NCI-H446 treated with DMSO at 0.1 percent for 48 hours (cell line): ENCODE measurements at regions not wholly inside any gene's neighbourhood (a gene's known extent, or its start where the extent isn't known, plus 50 kb on each side); places are given as distances from the start of the nearest gene placed in this dataset.

ENCODE experiments used
- DNase-seq: peaks from one replicate; lab custom pipeline; 2025; lab: John Stamatoyannopoulos, UW

DNA sequence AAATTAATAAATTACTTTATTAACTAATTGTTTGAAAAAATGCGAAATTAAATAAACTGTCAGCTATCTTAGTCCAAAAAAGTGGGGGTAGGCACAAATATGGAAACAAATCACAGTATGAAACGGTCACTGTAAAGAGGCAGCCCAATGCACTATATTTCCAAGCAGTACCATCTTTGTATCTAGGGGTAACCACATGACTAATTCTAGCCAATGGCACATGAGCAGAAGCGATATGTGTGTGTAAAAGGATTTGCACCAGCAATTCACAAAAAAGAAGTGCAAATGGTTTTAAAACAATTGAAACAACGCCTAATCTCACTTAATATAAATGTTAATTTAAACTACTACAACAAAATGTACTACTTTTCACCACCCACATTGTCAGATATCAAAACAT, 129.5 kb upstream of the PRNP start:
- no peak for DNase-seq

DNA sequence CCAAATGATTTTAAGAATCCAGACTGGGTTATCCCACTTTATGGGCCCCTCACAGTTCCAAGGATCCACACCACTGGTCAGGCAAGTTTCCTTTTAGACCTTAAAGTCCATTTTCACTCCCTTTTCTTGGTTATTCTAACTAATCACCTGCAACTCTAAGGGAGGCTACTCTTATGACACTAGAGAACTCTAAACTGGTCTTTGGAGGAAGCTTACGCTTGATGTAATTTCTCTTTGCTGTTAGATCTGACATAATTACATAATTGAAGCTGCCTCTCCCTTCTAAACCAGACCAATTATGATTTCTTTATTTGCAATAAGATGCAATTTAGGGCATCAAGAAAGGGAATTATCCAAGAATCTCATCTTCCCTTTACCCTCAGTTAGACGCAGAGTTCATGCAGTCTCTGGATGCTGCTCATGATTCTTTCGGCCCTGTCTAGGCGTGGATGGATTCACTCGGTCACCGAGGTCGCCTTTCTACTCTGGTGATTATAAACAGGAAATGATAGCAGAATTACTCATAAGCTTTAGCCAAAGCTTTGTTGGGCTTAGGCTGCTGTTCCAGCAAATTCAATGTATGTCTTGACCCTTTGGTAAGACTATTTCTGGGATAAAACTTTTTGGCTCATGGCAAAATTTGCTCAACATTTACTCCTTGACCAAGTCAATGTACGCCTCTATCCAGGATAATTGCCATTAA, 130.9 kb upstream of the PRNP start:
- no peak for DNase-seq

DNA sequence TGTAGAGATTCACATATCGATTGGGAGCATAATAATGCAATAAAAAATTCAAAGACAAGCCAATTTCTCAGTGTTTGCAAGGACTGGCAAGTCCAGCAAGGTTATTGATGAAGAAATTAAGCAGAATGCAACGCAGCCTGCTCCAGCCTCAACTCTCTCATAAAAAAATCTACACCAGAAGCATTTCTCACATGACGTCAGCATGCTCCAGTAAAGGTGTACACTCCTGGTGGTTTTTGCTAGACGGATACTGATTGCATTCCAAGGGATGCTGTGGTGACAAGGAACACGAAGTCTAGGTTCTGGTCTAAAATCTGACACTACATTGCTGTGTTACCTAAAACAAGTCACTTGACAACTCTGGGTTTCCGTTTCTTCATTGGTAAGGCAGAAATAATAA, 131.9 kb upstream of the PRNP start:
- DNase-seq = no peak

DNA sequence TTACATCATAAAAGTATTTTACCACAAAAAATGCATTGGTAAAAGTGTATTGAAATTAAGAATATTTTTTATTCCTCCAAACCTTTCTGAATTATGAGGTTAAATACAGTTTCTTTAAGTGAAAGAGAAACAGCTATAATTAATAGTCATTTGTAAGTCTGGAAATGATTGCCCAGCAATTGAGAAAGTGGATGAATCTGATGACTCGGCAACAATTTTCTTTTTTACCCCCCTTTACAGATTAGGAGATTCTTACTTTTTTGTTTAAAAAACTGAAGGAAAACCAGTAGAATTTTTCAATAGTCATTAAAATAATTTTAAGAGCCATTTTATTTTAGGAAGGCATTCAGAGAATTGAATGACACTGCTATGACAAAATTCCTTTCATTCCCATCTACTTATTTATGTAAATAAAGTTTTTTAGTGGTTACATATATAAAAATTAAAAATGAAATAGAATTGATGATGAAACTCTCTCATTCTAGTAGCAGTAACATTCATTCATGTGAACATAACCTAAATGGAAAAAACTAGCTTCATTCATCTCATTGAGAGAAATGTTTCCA, 134.1 kb upstream of the PRNP start:
- no peak for DNase-seq

DNA sequence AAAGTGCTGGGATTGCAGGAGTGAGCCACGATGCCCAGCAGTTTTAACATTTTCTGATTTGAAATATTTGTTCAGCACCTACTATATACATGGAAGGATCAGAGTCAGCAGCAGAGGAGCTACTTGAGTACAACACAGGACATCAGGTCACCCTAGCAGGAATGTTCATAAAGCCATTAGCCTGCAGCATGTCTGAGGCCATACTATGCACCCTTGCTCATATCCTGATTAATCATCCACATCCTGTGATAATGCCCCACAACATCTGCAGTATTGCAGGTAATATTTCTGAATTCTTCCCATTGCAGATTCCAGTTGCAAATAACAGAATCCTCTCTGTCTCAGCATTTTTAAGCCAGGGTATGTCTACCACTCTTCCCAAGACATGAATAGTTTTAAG, 135.5 kb upstream of the PRNP start:
- DNase-seq = no peak

DNA sequence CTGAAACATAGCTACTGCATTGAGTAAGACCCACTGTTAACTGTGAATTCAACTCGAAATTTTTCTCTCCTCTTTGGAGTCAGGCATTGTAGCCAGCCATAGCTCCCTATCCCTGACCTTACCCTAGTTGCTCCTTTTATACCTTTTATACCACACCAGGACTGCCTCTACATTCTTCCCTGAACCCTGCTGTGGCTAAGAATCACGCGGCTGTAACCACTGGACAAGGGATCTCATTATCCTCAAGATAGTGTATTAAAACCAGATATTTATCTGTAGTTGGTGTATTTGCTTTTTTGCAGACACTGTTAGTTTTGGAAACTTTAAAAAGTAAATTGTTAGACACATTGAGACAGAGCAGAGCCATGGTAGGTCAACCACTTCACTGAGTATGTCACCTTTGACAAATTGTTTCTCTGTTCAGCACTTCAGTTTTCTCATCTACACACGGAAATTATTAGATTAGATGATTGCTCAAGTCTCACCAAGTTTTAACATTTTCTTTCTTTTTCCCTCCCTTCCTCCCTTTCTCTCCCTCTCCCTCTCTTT, 136.5 kb upstream of the PRNP start:
- no peak for DNase-seq

DNA sequence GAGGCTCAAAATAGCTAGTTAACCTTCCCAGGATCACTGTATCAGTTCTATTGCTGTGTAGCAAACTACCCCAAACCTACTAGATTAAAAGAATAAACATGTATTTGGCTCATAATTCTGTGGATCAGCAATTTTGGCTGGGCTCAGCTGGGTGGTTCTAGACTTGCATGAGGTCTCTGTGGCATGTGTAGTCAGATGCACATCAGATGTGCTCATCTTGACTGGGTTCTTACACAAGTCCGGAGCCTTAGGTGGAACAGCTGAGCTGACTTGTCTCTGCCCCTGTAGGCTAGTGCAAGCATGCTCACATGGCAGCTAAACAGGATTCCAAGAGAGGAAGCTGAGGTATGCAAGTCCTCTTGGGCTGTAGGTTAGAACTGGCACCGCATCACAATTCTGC, 137.7 kb upstream of the PRNP start:
- DNase-seq = no peak

DNA sequence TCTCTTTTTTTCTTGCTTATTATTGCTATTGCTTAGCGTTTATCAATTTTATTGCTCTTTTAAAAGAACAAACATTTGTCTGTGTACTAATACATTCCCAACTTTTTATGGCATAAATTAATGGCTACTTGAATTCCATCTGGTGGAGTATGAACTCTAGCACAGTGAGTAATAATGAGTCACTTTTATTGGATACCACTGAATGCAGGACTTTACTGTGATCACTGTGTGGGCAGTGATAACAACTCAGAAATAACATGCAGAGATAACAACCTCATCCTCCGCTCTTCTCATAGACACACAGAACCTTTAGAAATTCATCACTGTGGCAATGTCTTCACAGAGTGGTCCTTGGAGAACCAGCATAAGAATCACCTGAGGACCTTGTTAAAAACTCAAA, 139.5 kb upstream of the PRNP start:
- DNase-seq = no peak

DNA sequence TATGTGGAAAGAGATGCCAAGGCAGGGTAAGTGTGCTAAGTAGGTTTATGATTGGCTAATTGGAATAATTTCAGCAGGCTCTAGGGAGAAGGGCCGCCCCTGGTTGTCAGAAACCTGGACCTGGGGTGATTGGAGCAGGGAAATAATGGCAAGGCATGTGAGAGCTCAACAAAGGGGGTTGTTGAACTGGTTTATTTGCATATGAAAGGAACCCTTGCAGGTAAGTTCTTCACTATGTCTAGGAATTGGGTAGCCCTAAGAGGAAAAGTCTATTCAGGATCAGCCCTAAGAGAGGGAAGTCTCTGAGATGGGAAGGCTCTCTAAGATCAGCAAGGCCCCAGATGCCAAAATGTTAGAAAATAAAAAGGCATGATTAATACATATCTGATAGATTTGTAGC, 139.9 kb upstream of the PRNP start:
- no peak for DNase-seq

DNA sequence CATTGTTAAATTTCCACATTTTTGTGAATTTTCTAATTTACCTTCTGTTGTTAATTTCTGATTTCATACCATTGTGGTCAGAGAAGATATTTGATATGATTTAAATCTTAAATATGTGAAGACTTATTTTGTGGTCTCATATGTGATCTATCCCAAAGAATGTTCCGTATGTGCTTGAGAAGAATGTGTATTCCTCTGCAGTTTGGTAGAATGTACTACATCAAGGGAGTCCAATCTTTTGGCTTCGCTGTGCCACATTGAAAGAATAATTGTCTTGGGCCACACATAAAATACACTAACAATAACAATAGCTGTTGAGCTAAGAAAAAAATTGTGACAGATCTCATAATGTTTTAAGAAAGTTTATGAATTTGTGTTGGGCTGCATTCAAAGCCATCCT, 140.7 kb upstream of the PRNP start:
- no peak for DNase-seq

DNA sequence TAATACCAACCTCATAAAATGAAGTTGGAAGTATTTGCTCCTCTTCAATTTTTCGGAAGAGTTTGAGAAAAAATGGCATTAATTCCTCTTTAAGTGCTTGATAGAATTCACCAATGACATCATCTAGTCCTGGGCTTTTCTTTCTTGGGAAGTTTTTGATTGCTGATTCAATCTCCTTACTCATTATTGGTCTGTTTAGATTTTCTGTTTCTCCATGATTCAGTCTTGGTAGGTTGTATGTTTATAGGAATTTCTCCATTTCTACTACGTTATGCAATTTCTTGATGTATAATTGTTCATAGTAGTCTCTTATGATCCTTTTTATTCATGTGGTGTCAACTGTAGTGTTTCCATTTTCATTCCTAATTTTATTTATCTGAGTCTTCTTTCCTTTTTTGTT, 141.5 kb upstream of the PRNP start:
- no peak for DNase-seq

DNA sequence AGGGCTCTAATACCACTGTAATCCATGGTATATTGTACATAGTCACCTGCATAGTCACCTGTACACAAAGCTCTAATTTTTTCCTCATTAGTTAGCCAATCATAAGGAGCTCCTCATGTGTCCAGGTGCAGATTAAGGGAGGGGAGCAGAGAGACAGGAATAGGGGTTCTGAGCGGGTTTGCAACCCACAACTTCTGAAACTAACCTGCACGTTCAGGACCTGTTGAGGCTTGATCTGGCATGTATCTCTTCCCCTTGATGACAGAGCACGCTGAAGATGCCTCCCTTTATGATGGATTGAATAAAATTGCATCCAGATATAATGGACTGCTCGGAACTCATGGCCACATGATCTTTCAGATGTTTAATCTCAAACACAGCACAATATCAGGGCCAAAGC, 144.0 kb upstream of the PRNP start:
- DNase-seq = no peak

DNA sequence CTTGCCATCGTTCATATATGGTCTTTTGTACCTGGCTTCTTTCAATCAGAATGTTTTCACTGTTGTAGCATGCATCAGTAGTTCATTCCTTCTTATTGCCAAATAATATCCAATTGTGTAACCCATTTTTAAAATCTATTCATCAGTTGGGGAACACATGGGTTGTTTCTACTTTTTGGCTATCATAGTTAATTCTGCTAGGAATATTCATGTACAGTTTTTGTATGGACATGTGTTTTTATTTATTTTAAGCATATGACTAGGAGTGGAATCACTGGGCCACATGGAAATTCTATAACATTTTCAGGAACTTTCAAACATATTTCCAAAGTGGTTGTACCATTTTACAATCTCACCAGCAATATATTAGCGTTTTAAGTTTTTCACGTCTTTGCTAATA, 151.9 kb upstream of the PRNP start:
- no peak for DNase-seq

DNA sequence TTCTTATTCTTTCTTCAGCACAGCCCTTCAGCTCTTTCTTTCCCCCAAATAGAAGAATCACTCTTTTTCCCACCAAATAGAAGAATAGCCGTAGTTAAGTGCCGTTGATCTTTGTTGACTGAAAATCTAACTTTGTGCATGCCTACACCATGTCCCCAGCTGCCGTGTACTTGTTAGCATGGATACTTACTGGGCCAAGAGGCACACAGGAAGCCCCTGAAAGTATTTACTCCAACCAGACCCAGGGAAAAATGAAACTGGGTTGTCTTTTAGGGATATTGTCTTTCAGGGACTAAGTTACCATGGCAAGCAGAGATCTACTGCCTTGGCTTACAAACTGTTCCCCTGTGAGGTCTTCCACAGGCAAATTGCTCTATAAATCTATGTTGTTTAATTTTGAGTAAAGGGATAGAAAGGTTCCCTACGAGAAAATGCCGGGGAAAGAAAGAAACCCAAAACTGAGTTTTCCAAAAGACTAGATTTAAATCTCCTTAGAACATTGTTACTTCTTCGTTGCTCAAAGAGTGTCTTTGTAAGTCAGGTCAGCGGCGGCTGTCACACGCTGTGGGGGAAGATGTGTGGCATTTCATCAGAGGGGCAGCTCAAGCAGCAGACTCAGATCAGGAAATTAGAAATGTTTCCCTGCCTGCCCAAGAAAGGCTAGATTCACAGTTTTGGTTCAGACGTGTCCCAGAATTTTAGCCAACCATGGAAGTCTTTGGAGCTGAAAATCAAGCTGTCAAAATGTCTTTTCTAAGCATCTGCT, 152.7 kb upstream of the PRNP start:
- no peak for DNase-seq

DNA sequence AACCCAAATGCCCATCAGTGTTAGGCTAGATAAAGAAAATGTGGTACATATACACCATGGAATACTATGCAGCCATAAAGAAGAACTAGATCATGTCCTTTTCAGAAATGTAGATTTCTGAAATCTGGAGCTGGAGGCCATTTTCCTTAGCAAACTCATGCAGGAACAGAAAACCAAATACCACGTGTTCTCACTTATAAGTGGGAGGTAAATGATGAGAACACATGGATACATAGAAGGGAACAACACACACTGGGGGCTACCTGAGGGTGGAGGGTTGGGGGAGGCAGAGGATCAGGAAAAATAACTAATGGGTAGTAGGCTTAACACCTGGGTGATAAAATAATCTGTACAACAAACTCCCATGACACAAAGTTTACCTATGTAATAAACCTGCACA, 153.5 kb upstream of the PRNP start:
- no peak for DNase-seq

DNA sequence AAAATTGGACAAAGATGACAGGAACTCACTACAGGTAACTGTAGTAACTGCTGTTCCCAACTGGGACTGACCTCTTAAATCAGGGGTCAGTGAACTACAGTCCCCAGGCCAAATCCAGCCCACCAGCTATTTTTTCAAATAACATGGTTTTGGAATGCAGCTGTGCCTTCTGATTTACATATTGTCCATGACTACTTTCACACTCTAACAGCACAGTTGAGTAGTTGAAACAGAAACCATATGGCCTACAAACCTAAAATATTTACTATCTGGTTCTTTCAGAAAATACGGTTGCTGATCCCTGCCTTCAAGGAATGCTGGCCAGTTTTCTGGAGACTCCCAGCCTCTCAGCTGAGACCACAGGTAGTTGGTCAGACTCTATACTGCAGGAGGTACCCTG, 161.5 kb upstream of the PRNP start:
- no peak for DNase-seq

DNA sequence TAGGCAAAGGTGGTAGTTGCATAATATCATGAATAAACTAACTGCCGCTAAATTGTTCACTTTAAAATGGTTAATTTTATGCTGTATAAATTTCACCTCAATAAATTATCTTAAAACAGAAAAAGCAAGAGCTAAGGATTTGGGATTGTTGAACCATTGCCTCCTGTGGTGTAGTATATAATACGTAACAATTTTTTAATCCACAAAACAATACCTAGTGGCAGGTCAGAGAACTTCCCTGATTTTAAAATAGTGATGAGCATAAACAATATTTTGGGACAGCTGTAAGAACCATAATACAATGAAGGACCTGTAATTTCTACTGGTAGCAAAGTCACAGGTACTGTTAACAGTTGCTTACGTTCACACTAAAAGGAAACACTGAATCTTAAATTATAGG, 161.9 kb upstream of the PRNP start:
- no peak for DNase-seq

DNA sequence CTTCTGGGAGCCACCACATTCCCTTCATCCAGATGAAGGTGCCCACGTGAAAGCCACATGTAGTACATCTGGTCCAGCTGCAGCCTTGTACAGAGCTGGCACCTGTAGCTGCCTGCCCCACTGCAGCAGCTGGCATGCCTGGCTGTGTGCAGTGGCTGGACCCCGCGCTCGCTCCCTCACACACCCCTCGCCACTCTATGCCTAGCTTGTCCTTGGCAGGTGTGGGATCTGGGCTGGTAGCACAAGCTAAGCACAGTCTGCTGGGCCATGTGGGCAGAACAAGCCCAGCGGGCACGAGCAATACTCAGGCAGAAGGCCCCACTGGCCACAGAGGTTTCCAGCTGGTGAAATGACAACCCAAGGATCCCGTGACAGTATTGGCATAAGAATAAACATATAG, 163.9 kb upstream of the PRNP start:
- DNase-seq = no peak

DNA sequence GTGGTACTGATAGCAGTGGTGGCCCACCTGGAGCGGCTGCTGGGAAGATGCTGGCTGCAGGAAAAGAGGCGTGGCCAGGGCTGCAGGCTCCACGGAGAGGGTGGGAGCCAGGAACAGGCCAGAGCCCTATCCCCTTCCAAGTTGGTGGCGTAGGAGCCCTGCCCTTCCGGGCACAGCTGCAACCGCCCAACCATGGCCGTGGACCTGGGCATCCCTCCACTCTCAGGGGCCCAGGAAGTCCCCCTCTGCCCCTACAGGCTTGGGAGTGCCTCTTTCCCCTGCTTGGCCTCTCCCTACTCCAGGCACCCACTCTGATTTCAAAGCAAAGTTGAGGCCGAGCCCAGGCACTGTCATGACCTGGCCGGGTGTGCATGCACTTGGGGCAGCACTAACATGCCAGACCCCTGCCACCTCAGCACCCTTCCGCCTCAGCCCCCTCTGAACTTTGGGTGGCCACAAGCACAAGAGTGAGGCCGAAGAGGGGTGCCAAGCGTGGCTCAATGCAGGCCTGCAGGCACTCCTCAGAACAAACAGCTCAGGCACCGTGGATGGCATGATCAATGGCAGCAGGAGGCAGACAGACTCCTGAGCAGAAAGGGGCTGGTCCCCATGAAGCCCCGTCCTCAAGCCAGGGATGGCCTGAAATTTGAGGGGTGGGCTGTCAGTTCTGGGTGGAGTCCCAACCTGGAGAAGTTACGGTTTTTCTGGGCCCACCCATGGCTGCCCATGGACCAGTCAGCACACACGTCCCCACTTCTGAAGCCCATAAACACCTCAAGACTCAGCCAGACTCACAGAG, 164.9 kb upstream of the PRNP start:
- no peak for DNase-seq

DNA sequence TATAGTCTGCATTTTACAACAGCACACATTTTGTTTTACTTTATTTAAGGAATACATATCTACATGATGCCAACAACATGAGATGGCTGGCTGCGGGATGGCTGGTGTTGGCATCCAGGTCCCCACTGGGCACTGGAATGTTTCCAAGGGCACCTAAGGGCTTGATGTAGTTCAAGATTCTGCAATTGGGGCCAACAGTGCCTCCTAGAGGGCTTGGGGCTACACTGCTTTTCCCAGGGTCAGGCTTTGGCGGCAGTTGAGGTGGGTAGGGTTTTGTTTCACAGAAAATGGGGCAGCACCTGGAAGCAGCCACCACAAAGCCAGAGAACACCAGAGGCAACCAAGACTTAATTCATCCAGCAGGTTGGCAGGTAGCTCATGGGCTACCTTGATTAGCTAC, 166.7 kb upstream of the PRNP start:
- no peak for DNase-seq

DNA sequence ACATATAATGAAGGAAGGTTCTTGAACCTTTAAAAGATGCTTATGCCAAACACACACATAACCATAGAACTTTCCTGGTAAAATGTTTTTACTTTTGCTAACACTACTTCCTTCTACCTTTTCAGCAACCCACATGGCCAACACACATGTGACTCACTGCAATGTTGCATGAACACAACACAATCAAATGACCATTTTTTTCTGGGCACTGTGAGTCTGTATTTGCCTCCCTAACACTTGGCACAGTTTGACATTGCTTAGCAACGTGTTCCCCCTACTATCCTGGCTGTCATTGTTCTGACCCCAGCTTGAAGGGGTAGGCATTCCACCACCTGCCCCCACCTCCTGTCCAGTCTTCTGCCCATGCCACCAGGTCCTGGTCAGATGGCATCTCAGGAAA, 169.4 kb upstream of the PRNP start:
- no peak for DNase-seq

DNA sequence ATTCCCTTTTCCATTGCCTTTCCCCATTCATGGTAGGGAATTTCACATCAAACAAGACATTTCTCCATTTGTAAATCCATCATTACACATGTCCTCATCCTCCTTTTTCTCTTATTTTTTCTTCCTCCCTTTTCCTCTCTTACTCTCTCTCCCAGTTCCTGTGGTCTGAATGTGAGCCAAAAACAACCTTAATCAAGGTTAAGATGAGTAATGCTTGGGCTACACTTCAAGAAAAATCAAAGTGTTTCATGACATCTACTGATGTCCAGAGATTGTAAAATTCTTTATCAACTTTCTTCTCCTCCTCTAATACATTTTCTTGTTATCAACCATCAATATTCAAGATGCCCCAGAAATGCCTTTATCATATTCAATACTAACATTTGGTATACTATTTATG, 172.5 kb upstream of the PRNP start:
- DNase-seq = no peak
